OCI-LY1 (cell line): ENCODE measurements at regions not wholly inside any gene's neighbourhood (a gene's known extent, or its start where the extent isn't known, plus 50 kb on each side); places are given as distances from the start of the nearest gene placed in this dataset.

Experiments
- H2AFZ ChIP-seq: fragments of 200-600 bp; sonication (generic), shearing (Covaris generic); 2 replicates; pipeline ENCODE4 v1.6.0; 2014; ENCODE audit warnings: antibody characterized with exemption, mild to moderate bottlenecking, low read length
- H3F3A ChIP-seq: fragments of 200-600 bp; sonication (generic), shearing (Covaris generic); 2 replicates; pipeline ENCODE4 v1.6.0; 2014; ENCODE audit warnings: mild to moderate bottlenecking, antibody characterized with exemption, low read length, moderate library complexity; ENCODE audit not compliant: insufficient read depth
- H3K27ac ChIP-seq: fragments of 200-600 bp; sonication (generic); 2 replicates; pipeline ENCODE4 v1.5.1; 2014; ENCODE audit warnings: low read length, mixed run types, mild to moderate bottlenecking, low read depth; ENCODE audit not compliant: poor library complexity, severe bottlenecking
- H3K27me3 ChIP-seq: fragments of 200-600 bp; sonication (generic); 2 replicates; pipeline ENCODE4 v1.6.0; 2014; ENCODE audit warnings: antibody characterized with exemption, mild to moderate bottlenecking, low read length, moderate library complexity; ENCODE audit not compliant: insufficient read depth
- H3K36me3 ChIP-seq: fragments of 200-600 bp; sonication (generic); 2 replicates; pipeline ENCODE4 v1.6.1; 2014; ENCODE audit warnings: mild to moderate bottlenecking, antibody characterized with exemption, low read length, moderate library complexity, mixed read lengths; ENCODE audit not compliant: insufficient read depth
- H3K4me1 ChIP-seq: fragments of 200-600 bp; sonication (generic); 2 replicates; pipeline ENCODE4 v1.5.1; 2014; ENCODE audit warnings: mild to moderate bottlenecking, low read length, moderate library complexity; ENCODE audit not compliant: insufficient read depth, severe bottlenecking
- H3K4me2 ChIP-seq: fragments of 200-600 bp; sonication (generic), shearing (Covaris generic); 2 replicates; pipeline ENCODE4 v1.6.1; 2014; ENCODE audit warnings: low read length
- H3K4me3 ChIP-seq: fragments of 200-600 bp; sonication (generic); 2 replicates; pipeline ENCODE4 v1.5.1; 2014; ENCODE audit warnings: low read length, low read depth, mild to moderate bottlenecking, mixed read lengths; ENCODE audit not compliant: poor library complexity, severe bottlenecking
- H3K79me2 ChIP-seq: fragments of 200-600 bp; shearing (Covaris generic); 2 replicates; pipeline ENCODE4 v1.6.1; 2016; ENCODE audit warnings: mixed run types, low read length, mixed read lengths; ENCODE audit not compliant: insufficient read depth
- H3K9ac ChIP-seq: fragments of 200-600 bp; sonication (generic), shearing (Covaris generic); 2 replicates; pipeline ENCODE4 v1.6.1; 2014; ENCODE audit warnings: mild to moderate bottlenecking, low read length, mixed read lengths
- H3K9me2 ChIP-seq: fragments of 200-600 bp; sonication (generic), shearing (Covaris generic); 2 replicates; pipeline ENCODE4 v1.6.1; 2014; ENCODE audit warnings: low read depth, mild to moderate bottlenecking, low read length, mixed read lengths
- H3K9me3 ChIP-seq: fragments of 200-600 bp; shearing (Covaris generic); 2 replicates; pipeline ENCODE4 v1.6.1; 2014; ENCODE audit warnings: low read length, mixed read lengths
- H4K20me1 ChIP-seq: fragments of 200-600 bp; sonication (generic), shearing (Covaris generic); 2 replicates; pipeline ENCODE4 v1.6.0; 2016; ENCODE audit warnings: mild to moderate bottlenecking, low read length; ENCODE audit not compliant: insufficient read depth
- CTCF ChIP-seq: fragments of 200-600 bp; sonication (generic), shearing (Covaris generic); IDR thresholded peaks from 2 replicates; pipeline ENCODE4 v1.5.1; 2017; ENCODE audit warnings: mild to moderate bottlenecking, antibody characterized with exemption, low read length, moderate library complexity, mixed read lengths
- EZH2 ChIP-seq: fragments of 200-600 bp; sonication (generic), shearing (Covaris generic); IDR thresholded peaks from 2 replicates; pipeline ENCODE4 v1.8.0; 2017; ENCODE audit warnings: borderline replicate concordance, mixed run types, mild to moderate bottlenecking, antibody characterized with exemption, low read length, moderate library complexity, mixed read lengths

- Histone ChIP-seq H2AFZ (no peak overlapping the region), H3K9me3 (no peaks in the 10 kb centered on the region), H3K36me3 (no peaks in the 10 kb centered on the region), H3K27ac (no peak overlapping the region), H4K20me1 (no peaks in the 10 kb centered on the region), H3K9me2 (no peaks in the 10 kb centered on the region), H3K4me1 (no peaks in the 10 kb centered on the region), H3K79me2 (no peaks in the 10 kb centered on the region), H3K9ac (no peak overlapping the region), H3K27me3 (no peaks in the 10 kb centered on the region; the same call in 1 of the 2 replicates), H3F3A (no peaks in the 10 kb centered on the region), H3K4me3 (no peak overlapping the region), H3K4me2 (no peak overlapping the region)
- TF ChIP-seq EZH2 (no peak), CTCF (no peak)
Measured at GRCh38 chr5:155309021-155309746, 295.6 kb downstream of the KIF4B start.

GRCh38 chr5:155311721-155312120, 298.2 kb downstream of the KIF4B start:
- no peaks in the 10 kb centered on the region for H3K9me3 ChIP-seq
- H2AFZ ChIP-seq = no peak overlapping the region
- no peak overlapping the region for H3K9ac ChIP-seq
- H3K36me3 ChIP-seq = no peaks in the 10 kb centered on the region
- H3K9me2 ChIP-seq = no peaks in the 10 kb centered on the region
- no peaks in the 10 kb centered on the region for H3F3A ChIP-seq
- H3K27me3 ChIP-seq = no peaks in the 10 kb centered on the region; the same call in 1 of the 2 replicates
- no peak overlapping the region for H3K4me3 ChIP-seq
- no peak for TF ChIP-seq EZH2
- TF ChIP-seq CTCF = no peak
- no peaks in the 10 kb centered on the region for H3K4me1 ChIP-seq
- H3K27ac ChIP-seq = no peak overlapping the region
- no peaks in the 10 kb centered on the region for H4K20me1 ChIP-seq
- H3K79me2 ChIP-seq = no peaks in the 10 kb centered on the region
- no peak overlapping the region for H3K4me2 ChIP-seq

- H3K27me3 ChIP-seq = no peaks in the 10 kb centered on the region; the same call in 1 of the 2 replicates
- no peaks in the 10 kb centered on the region for H3F3A ChIP-seq
- no peak overlapping the region for H3K9ac ChIP-seq
- H3K9me3 ChIP-seq = no peaks in the 10 kb centered on the region
- TF ChIP-seq CTCF (no peak), EZH2 (no peak)
- H3K4me3 ChIP-seq = no peak overlapping the region
- no peak overlapping the region for H2AFZ ChIP-seq
- no peaks in the 10 kb centered on the region for H3K4me1 ChIP-seq
- H3K9me2 ChIP-seq = no peaks in the 10 kb centered on the region
- no peaks in the 10 kb centered on the region for H3K79me2 ChIP-seq
- no peak overlapping the region for H3K27ac ChIP-seq
- no peak overlapping the region for H3K4me2 ChIP-seq
- H3K36me3 ChIP-seq = no peaks in the 10 kb centered on the region
- no peaks in the 10 kb centered on the region for H4K20me1 ChIP-seq
Measured at GRCh38 chr5:155313518-155313917, 300.0 kb downstream of the KIF4B start.
